GM18870 (cell line): ENCODE measurements at regions not wholly inside any gene's neighbourhood (a gene's known extent, or its start where the extent isn't known, plus 50 kb on each side); places are given as distances from the start of the nearest gene placed in this dataset.

Experiments used
- ATAC-seq: cut with Tn5 transposase; IDR thresholded peaks from one replicate; pipeline ENCODE4 v1.9.1; 2021; ENCODE audit warnings: moderate library complexity; ENCODE audit not compliant: unreplicated experiment

GRCh38 chr2:226580403-226580802, 219.2 kb downstream of the IRS1 start:
- ATAC-seq, result no peak

GRCh38 chr2:226579519-226579918, 220.1 kb downstream of the IRS1 start:
- ATAC-seq, result no peak

- no peak for ATAC-seq
Observed at GRCh38 chr2:226578879-226579278, 220.7 kb downstream of the IRS1 start.

- ATAC-seq, result no peak
Observed at GRCh38 chr2:226578373-226578772, 221.2 kb downstream of the IRS1 start.

- no peak for ATAC-seq
Observed at GRCh38 chr2:226575928-226576327, 223.7 kb downstream of the IRS1 start.

GRCh38 chr2:226573158-226573557, 226.5 kb downstream of the IRS1 start:
- ATAC-seq, result no peak

GRCh38 chr2:226564667-226565066, 235.0 kb downstream of the IRS1 start:
- ATAC-seq, result no peak

- no peak for ATAC-seq
Observed at GRCh38 chr2:226561962-226562361, 237.7 kb downstream of the IRS1 start.

- no peak for ATAC-seq
Observed at GRCh38 chr2:226560325-226560724, 239.3 kb downstream of the IRS1 start.

- no peak for ATAC-seq
Observed at GRCh38 chr2:226559536-226559935, 240.1 kb downstream of the IRS1 start.

GRCh38 chr2:226558418-226558817, 241.2 kb downstream of the IRS1 start:
- no peak for ATAC-seq

GRCh38 chr2:226556050-226556449, 243.6 kb downstream of the IRS1 start:
- ATAC-seq, result no peak

- ATAC-seq, result no peak
Observed at GRCh38 chr2:226554701-226555100, 244.9 kb downstream of the IRS1 start.

- ATAC-seq, result no peak
Observed at GRCh38 chr2:226553333-226553732, 246.3 kb downstream of the IRS1 start.

GRCh38 chr2:226552571-226553285, 246.9 kb downstream of the IRS1 start:
- no peak for ATAC-seq

GRCh38 chr2:226551522-226552250, 247.9 kb downstream of the IRS1 start:
- no peak for ATAC-seq

- no peak for ATAC-seq
Observed at GRCh38 chr2:226550801-226551200, 248.8 kb downstream of the IRS1 start.

- ATAC-seq, result no peak
Observed at GRCh38 chr2:226548732-226549131, 250.9 kb downstream of the IRS1 start.

- no peak for ATAC-seq
Observed at GRCh38 chr2:226544596-226545210, 254.9 kb downstream of the IRS1 start.

GRCh38 chr2:226540204-226540994, 259.2 kb downstream of the IRS1 start:
- ATAC-seq, result no peak

GRCh38 chr2:226536410-226536809, 263.2 kb downstream of the IRS1 start:
- no peak for ATAC-seq
